LHCN-M2 (cell line): ENCODE measurements at regions not wholly inside any gene's neighbourhood (a gene's known extent, or its start where the extent isn't known, plus 50 kb on each side); places are given as distances from the start of the nearest gene placed in this dataset.
A peak's percentile ranks its signal among the peaks of the same experiment; 100 is the strongest.

Source experiments
- DNase-seq: peaks from one replicate; pipeline ENCODE4 v3.0.0-alpha.2; 2012; ENCODE audit warnings: low read depth

- DNase-seq = no peak
Observed at GRCh38 chr20:6693178-6693807, 74.2 kb upstream of the BMP2 start.

DNA sequence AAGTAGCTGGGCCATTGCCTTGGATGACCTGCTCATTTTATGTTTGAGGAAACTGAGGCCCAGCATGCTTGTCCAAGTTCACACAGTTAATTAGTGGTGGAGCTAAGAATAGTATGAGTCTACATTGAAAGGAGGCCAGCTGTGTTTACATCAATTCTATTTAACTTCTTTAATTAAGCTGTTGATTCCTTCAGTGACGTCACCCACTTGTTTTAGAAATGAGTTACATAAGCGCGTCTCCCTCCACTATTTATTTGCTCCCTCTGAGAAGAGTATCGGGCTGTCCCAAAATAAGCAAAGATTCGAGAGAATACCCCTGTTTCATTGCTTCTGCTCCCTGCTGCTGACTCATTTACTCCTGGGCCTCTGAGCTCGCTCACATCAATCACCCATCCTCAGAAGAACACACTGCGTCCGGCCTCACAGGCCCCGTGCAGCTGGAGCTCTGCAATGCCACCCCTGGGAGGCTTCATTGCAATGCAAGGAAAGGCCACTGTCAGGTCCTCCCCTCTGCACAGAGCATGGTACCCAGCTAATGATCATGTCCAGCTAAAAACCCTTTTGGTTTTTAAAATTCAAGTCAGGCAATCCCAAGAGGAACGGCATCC lies 74.8 kb upstream of the BMP2 start:
- no peak for DNase-seq

GRCh38 chr20:6691516-6691915 lies 76.0 kb upstream of the BMP2 start:
- DNase-seq = no peak

DNA sequence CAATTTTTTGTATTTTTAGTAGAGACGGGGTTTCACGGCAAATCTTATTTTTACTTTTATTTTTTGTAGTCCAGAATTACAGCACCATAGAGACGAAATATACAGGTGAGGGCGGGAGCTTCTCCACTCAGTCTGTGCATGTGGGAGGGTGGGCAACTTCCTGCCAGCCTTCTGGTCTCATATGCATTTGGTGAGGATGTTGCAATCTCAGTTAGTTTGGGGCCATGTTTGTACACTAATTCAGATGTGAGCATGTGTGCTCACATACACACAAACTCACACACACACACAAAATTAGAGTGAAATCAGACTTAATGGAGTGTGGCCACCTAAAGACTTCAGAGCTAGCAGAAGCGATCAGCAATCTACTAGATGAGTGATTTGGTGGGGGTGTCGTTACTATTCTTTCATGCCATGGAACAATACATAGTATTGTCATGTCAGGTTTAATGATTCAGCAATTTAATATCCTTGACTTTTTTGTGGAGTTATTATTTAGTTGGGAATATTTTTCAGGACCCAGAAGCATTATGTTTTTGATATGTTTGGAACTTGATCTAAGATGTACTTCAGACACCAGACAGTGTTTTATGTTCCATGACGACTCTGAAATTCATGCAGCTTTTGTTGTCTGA lies 78.0 kb upstream of the BMP2 start:
- no peak for DNase-seq

- DNase-seq = no peak
Observed at GRCh38 chr20:6686171-6686570, 81.3 kb upstream of the BMP2 start.

DNA sequence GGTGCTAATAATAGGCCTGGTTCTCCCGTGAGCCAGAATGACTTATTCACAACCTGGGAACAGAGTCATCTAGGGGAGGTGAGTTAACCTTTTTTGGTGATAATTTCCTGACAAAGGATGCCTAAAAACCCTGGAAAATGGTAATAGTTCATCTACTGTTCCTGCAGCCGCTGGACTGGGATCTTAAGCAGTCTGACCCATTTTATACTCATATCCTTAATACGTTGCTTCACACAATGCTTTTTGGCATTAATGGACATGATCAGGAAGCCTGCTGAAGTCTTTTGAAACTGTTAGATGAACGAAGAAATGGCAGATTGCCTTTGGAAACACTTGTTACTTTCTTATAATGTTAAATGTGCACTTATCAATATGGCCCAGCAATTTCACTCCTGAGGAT lies 81.9 kb upstream of the BMP2 start:
- no peak for DNase-seq

DNA sequence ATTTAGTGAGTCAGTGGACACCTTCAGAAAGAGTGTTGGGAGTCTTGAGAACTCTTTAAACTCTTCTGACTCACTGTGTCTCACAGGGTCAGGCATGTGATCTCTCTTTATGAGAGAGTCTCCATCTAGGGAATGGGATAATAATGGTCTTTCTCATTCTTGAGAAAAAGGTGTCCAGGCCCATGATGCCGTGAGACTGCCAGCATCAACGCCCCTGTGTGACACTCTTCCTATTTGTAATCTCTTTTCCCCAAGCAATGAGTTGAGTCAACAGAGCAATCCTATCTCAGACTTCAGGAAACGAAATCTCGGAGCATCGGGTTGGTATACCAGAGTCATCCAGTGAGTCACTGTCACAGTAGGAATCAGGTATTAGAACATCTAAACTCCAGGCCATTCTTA lies 82.3 kb upstream of the BMP2 start:
- DNase-seq = peak; percentile 33

DNA sequence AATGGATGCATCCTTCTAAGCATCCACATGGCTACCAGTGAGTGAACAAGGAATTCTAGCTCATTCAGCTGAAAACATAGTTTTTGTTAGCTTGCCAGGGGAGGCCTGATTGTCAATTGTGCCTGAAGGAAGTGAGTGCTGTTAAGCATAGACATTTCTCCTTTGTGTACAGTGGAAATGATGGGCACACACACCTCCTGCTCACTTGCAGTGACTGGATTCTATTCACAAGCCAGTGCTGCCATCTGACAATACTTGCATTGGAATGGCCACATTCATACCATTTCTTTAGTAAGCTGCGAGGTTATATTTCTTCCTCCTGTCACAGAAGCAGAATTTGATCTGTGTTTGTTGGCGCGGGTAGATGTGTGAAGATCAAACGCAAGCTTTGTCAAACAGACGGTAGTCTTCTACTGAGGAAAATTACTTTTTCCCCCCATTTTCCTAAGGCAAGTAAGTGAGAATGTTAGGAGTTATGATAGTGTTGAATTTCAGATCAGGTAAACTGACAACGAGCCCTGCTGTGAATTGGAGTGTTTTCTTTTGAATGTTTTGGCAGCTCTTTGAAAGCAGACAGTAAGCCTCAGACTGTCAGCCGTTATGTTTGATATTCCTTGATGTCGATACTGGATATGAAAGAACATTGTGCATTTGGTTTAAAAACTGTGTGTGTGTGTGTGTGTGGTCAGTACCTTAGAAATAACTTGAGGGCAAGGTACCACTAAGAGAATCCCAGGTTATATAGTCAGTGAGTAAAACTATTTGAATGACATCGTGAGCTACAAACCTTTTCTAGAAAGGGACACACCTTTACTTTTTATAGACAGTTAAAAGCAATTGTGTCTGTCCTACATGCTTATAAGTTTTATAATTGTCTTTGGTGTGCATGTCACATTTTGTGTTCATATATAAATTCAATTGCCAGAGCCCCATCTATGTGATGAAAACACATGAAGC lies 84.2 kb upstream of the BMP2 start:
- no peak for DNase-seq

GRCh38 chr20:6680854-6681253 lies 86.6 kb upstream of the BMP2 start:
- DNase-seq = no peak

DNA sequence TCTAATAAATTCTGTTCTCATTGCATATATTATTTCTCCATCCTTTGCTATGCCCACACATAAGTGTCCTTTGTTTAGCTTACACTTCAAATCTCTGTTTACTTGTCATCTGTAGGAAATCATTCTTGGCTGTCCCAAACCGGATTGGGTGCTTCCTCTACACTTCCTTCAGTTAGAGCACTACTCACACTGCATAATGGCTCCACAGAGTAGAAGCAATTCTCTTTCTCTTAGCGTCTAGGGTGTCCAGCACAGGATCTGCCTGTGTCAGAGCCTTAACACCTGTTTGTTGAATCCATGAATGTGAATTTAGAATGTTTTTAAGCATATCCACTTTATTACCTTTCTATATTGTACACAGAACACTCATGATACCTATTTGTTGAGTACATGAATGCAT lies 87.0 kb upstream of the BMP2 start:
- no peak for DNase-seq

DNA sequence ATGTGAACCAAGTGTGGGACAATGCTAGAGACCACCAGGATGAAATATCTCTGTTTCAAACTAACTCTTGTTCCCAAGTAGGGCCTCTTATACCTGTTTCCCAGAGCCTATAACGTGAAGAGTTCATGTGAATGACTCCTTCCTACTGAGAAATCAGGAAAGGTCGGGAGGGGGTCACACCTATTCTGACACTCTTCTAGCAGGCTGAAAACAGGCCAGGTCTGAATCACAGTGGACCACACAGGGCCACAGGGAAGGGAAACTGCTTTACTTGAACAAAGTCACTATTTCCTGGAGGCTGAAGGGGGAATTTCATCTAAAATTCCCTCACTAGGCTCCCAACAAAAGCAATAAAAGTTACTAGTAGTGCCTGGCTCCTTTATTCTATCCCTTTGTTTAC lies 88.4 kb upstream of the BMP2 start:
- DNase-seq = no peak

DNA sequence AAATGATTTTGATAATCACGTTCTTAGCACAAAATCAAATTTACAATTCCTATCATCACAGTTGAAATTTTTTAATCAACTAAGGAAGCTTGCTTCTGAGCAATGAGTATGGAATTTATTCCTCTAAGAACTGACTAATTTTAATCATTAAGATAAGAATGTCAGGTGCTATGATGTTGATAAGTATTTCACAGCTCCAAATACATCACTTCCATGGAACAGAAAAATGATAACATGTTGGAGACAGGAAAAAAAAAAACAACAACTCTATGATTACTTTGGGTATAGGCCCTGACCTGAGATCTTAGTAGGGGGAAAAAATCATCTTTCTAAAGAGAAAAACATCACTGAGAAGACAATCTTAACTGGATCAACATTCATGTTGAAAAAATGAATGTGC lies 89.4 kb upstream of the BMP2 start:
- no peak for DNase-seq

- DNase-seq = no peak
Observed at GRCh38 chr20:6674831-6675230, 92.7 kb upstream of the BMP2 start.

- no peak for DNase-seq
Observed at GRCh38 chr20:6673071-6673470, 94.4 kb upstream of the BMP2 start.

DNA sequence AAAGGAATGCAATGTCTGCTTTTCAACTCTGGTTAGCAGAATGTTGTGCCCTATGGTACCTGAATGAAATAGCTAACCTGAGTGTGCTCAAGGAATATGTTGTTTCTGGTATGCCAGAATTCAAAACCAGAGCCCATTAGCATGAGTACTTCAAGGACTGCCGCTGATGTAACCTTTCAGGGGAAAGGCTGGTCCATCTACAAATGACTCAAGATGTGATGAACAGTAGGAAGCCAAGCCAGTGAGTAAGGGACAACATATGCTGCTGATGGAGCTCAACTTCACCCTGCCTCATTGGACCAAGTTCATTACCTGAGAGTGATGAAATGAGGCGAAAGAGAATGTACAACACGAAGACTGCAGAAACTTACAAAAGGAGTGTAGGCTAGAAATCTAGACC lies 95.7 kb upstream of the BMP2 start:
- no peak for DNase-seq

DNA sequence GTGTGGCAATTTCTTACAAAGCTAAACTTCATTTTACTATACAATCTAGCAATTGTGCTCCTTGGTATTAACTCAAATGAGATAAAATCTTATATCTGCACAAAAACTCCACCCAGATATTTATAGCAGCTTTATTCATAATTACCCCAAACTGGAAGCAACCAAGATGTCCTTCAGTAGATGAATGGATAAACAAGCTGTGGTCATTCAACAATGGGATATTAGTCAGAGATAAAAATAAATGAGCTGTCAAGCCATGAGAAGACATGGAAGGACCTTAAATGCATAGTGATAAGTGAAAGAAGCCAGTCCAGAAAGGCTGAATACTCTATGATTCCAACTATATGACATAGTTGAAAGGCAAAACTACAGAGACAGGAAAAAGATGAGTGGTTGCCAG lies 98.9 kb upstream of the BMP2 start:
- DNase-seq = no peak

DNA sequence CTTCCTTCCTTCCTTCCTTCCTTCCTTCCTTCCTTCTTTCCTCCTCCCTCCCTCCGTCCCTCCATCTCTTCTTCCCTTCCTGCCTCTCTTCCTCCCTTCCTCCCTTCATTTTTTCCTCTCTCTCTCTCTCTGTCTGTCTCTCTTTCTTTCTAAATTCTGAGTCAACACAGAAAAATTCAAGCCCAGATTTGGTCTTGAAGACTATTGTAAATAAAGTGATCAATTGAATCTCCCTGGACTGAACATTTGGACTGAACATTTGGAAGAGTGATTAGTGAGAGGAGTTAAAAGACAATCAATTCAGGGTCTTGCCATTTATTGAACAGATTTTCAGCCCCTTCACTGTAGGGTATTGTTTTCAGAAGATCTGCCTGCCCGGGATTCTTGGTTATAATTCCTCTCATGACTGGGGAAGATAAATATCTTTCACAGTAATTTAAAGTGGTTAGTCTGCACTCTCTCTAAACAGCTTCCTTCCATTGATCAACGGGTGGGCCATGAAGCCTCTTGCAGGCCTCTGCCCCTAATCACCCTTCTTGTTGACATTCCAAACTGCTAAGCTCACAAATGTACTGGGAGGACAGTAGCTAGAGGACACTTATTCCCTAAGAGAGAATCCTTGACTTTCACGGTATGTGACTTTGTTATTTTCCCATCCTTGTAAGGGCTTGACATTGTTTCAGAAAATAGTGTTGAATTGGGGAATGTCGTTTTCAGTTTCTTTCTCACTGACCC lies 101.7 kb upstream of the BMP2 start:
- no peak for DNase-seq

GRCh38 chr20:6665161-6665560 lies 102.3 kb upstream of the BMP2 start:
- no peak for DNase-seq

DNA sequence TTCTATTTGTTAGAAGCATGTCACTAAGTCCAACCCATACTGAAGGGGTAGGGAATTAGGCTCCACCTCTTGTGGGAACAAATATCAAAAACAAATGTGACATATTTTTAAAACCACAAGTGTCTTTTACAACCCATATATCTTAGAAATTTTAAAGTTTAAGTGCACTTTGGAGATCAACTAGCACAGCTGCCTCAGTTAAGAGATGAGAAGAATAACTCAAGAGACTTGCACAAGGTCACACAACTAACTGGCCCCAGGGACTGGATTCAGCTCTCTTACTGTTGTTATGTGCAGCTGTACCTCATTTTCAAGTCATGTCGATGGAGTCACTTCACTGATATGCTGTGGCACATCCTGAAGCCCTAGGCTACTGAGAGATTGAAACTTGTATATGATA lies 102.9 kb upstream of the BMP2 start:
- DNase-seq = no peak

DNA sequence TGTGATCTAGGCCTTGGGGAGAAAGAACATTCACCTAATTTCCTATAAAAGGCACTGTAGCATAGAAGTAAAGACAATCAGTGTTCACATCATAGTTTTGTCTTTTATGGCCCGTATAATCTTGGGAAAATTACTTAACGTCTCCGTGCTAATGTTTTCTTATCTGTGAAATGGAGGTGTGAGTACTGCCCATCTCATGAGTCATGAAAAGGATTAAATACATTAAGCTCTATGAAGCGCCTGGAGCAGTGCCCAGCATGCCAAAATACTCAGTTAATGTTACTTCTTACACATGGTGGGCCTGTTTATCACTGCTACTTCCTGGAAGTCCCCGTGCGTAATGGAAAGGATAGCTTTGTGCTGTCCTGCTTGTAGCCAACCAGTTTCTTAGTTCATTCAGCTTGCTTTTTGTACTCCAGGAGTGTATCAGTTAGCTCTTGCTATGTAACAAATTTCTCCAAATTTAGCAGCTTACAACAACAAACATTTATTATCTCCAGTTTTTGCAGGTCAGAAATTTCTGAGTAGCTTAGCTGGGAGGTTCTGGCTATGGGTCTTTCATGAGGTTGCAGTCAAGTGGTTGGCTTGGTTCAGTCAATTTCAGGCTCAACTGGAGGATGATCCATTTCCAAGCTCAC lies 103.6 kb upstream of the BMP2 start:
- DNase-seq = no peak

DNA sequence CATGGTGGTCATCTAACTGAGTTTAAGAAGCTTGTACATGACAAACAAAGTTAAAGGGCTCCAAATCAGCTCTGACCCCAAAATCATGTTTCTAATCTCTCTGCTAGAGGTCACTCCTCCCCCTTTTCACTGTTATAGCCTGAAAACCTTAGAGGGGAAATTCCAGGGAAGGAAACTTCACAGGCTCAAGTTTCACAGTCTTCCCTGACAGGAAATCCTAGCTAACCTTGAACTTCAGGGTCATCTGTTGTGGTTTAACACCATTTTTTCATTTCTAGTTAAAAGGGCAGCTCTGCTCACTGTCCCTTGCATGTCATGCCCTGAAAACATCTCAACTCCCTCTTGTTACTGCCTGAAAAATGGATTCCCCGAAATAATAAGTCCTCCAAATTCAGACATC lies 104.4 kb upstream of the BMP2 start:
- DNase-seq = peak; percentile 62
